Mesenchymal stem cell (in vitro differentiated cells and primary cell): ENCODE measurements at regions not wholly inside any gene's neighbourhood (a gene's known extent, or its start where the extent isn't known, plus 50 kb on each side); places are given as distances from the start of the nearest gene placed in this dataset.
"Not testable (repeated sequence)": the region's sequence is repeated elsewhere in the genome, so short reads cannot be mapped to it uniquely, and the experiment has no call there.

Experiments
- DNase-seq: peaks from one replicate; pipeline ENCODE4 v3.0.0-alpha.2; 2013
- H2AFZ ChIP-seq: one replicate; pipeline ENCODE4 v1.6.1; 2013; ENCODE audit warnings: low read depth, mild to moderate bottlenecking, control low read depth, inconsistent platforms, low read length, moderate library complexity
- H2AK5ac ChIP-seq: 2 replicates; pipeline ENCODE4 v1.6.1; 2013; ENCODE audit warnings: low read length, moderate library complexity, mild to moderate bottlenecking, inconsistent platforms; ENCODE audit not compliant: severe bottlenecking
- H2BK120ac ChIP-seq: one replicate; pipeline ENCODE4 v1.6.1; 2013; ENCODE audit warnings: low read depth, mild to moderate bottlenecking, inconsistent platforms, low read length, moderate library complexity
- H2BK12ac ChIP-seq, 2 experiments: one replicate each; pipeline ENCODE4 v1.6.1; 2013; ENCODE audit warnings: inconsistent platforms in 2 of 2, low read length in 2 of 2, mild to moderate bottlenecking in 2 of 2, moderate library complexity in 2 of 2, control low read depth in 1 of 2
- H2BK15ac ChIP-seq: one replicate; pipeline ENCODE4 v1.6.1; 2013; ENCODE audit warnings: mild to moderate bottlenecking, low read depth, inconsistent platforms; ENCODE audit not compliant: poor library complexity, severe bottlenecking
- H2BK5ac ChIP-seq: 2 replicates; pipeline ENCODE4 v1.6.1; 2013; ENCODE audit warnings: low read depth, mild to moderate bottlenecking, low read length, control low read depth, inconsistent platforms; ENCODE audit not compliant: poor library complexity, severe bottlenecking
- H3K14ac ChIP-seq, 2 experiments: one replicate each; pipeline ENCODE4 v1.6.1; 2013; ENCODE audit warnings: inconsistent platforms in 2 of 2, low read length in 2 of 2, control low read depth in 1 of 2, mild to moderate bottlenecking in 1 of 2, moderate library complexity in 1 of 2
- H3K18ac ChIP-seq, 2 experiments: one replicate each; pipeline ENCODE4 v1.6.1; 2013; ENCODE audit warnings: inconsistent platforms in 2 of 2, low read length in 2 of 2, control low read depth in 1 of 2, low read depth in 1 of 2, mild to moderate bottlenecking in 1 of 2
- H3K23ac ChIP-seq, 2 experiments: one replicate each; pipeline ENCODE4 v1.6.1; 2013; ENCODE audit warnings: inconsistent platforms in 2 of 2, low read length in 2 of 2, mild to moderate bottlenecking in 2 of 2, moderate library complexity in 2 of 2, control low read depth in 1 of 2
- H3K27ac ChIP-seq: 2 replicates; pipeline ENCODE4 v1.5.1; 2013; ENCODE audit warnings: mild to moderate bottlenecking, moderate library complexity, low read length, control low read depth, inconsistent platforms; ENCODE audit not compliant: poor library complexity, severe bottlenecking
- H3K27me3 ChIP-seq, 2 experiments: 2 replicates each; pipeline versions ENCODE4 v1.6.1 to v1.7.0; 2013; ENCODE audit warnings: low read length in 2 of 2, mild to moderate bottlenecking in 2 of 2, moderate library complexity in 2 of 2, control low read depth in 1 of 2, inconsistent platforms in 1 of 2; ENCODE audit not compliant: control insufficient read depth in 1 of 2, insufficient read depth in 1 of 2
- H3K36me3 ChIP-seq, 2 experiments: 2 replicates each; pipeline versions ENCODE4 v1.6.1 to v1.7.0; 2013; ENCODE audit warnings: low read length in 2 of 2, control low read depth in 1 of 2, inconsistent platforms in 1 of 2, low read depth in 1 of 2, mild to moderate bottlenecking in 1 of 2; ENCODE audit not compliant: insufficient read depth in 2 of 2, control insufficient read depth in 1 of 2
- H3K4ac ChIP-seq, 2 experiments: one replicate each; pipeline ENCODE4 v1.6.1; 2013; ENCODE audit warnings: inconsistent platforms in 2 of 2, low read length in 2 of 2, mild to moderate bottlenecking in 2 of 2, moderate library complexity in 2 of 2, control low read depth in 1 of 2, low read depth in 1 of 2
- H3K4me1 ChIP-seq: 2 replicates; pipeline ENCODE4 v1.6.1; 2013; ENCODE audit warnings: low read depth, low read length, control low read depth; ENCODE audit not compliant: control insufficient read depth, insufficient read depth
- H3K4me2 ChIP-seq: 2 replicates; pipeline ENCODE4 v1.6.1; 2013; ENCODE audit warnings: low read length, mild to moderate bottlenecking, inconsistent platforms; ENCODE audit not compliant: poor library complexity, severe bottlenecking
- H3K4me3 ChIP-seq, 2 experiments: 2 replicates each; pipeline versions ENCODE4 v1.5.1 to v1.7.0; 2013; ENCODE audit warnings: low read length in 2 of 2, mild to moderate bottlenecking in 2 of 2, control low read depth in 1 of 2, low read depth in 1 of 2; ENCODE audit not compliant: insufficient read depth in 1 of 2
- H3K79me1 ChIP-seq: replicated peaks from 2 replicates; pipeline ENCODE4 v1.6.1; 2013; ENCODE audit warnings: mild to moderate bottlenecking, control low read depth, low read length, inconsistent platforms; ENCODE audit not compliant: poor library complexity, severe bottlenecking
- H3K9ac ChIP-seq: 2 replicates; pipeline ENCODE4 v1.7.0; 2013; ENCODE audit warnings: mild to moderate bottlenecking, low read length, moderate library complexity
- H3K9me3 ChIP-seq: 2 replicates; pipeline ENCODE4 v1.7.0; 2013; ENCODE audit warnings: mild to moderate bottlenecking, low read length; ENCODE audit not compliant: control insufficient read depth
- H4K8ac ChIP-seq: one replicate; pipeline ENCODE4 v1.6.1; 2013; ENCODE audit warnings: inconsistent platforms, mild to moderate bottlenecking, low read length, moderate library complexity
- H4K91ac ChIP-seq: one replicate; pipeline ENCODE4 v1.6.1; 2013; ENCODE audit warnings: mild to moderate bottlenecking, low read length, inconsistent platforms
- WGBS: methylation state at CpG from one replicate; pipeline ENCODE4 v1.1.7; 2013; ENCODE audit warnings: mixed read lengths; 5-methylcytosine and 5-hydroxymethylcytosine counted together

- not testable (repeated sequence) for H3K4me2 ChIP-seq, DNase-seq, H3K27ac ChIP-seq, H3K4me3 ChIP-seq, H3K14ac ChIP-seq, H3K27me3 ChIP-seq, H3K4me1 ChIP-seq, H4K8ac ChIP-seq, H2AFZ ChIP-seq, H2BK15ac ChIP-seq, H2AK5ac ChIP-seq, H3K9ac ChIP-seq, H3K23ac ChIP-seq, H3K36me3 ChIP-seq, H3K79me1 ChIP-seq, H2BK5ac ChIP-seq, H3K4ac ChIP-seq, H2BK12ac ChIP-seq, H4K91ac ChIP-seq, H3K9me3 ChIP-seq, H2BK120ac ChIP-seq, H3K18ac ChIP-seq
- 77% methylated on average over 3 of the region's 3 CpGs for WGBS
Measured at GRCh38 chr20:29440721-29441120, 1816.7 kb upstream of the DEFB115 start.

DNA sequence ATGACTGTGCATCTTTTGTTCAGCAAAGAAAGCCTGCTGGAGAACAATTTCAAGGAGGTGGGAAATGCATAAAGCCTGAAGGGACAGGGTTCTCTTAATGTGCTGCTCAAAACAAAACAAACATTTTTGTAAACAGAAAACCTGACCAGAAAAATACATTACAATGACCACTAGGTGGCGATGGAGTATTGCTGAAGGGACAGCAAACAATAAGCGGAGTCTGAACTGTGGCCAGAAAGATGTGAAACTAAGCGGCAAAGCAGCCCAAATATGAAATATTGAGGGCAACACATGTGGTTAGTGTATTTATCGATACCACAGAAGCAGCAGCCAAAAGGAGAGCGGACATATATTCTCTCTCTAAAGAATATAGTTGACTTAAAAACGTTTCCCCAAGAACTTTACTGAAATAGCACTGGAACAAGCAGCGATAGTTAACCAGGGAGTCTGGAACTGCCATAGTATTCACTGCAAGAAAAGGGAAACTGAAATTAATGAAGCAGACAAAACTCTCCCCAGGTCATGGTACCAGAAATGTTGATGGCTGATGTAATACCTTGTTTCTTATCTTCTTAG is 1814.2 kb upstream of the DEFB115 start:
- WGBS: 58% methylated on average over 4 of the region's 7 CpGs
- not testable (repeated sequence) for H3K14ac ChIP-seq, H4K91ac ChIP-seq, H3K27ac ChIP-seq, H3K23ac ChIP-seq, H2BK5ac ChIP-seq, H3K4ac ChIP-seq, H3K4me1 ChIP-seq, H2BK15ac ChIP-seq, H3K9ac ChIP-seq, H2BK12ac ChIP-seq, H3K4me2 ChIP-seq, H3K18ac ChIP-seq, H2BK120ac ChIP-seq, H3K36me3 ChIP-seq, H3K27me3 ChIP-seq, H4K8ac ChIP-seq, H3K79me1 ChIP-seq, H2AK5ac ChIP-seq, H2AFZ ChIP-seq, H3K9me3 ChIP-seq
- H3K4me3 ChIP-seq: peak overlapping the region in 1 of 2 experiments; percentile 52
- DNase-seq: peak; percentile 31

- no peak overlapping the region for H2BK12ac ChIP-seq
- no peaks in the 10 kb centered on the region for H3K79me1 ChIP-seq
- WGBS: 68% methylated on average over 2 of the region's 3 CpGs
- no peak overlapping the region for H3K27ac ChIP-seq
- no peaks in the 10 kb centered on the region for H3K4me1 ChIP-seq
- no peaks in the 10 kb centered on the region for H3K36me3 ChIP-seq
- no peak overlapping the region for H2AFZ ChIP-seq
- no peak overlapping the region for H3K4me3 ChIP-seq
- no peak overlapping the region for H2BK5ac ChIP-seq
- no peaks in the 10 kb centered on the region for H3K9me3 ChIP-seq
- H3K18ac ChIP-seq: no peak overlapping the region
- H2AK5ac ChIP-seq: no peak overlapping the region
- no peaks in the 10 kb centered on the region for H3K27me3 ChIP-seq
- H4K8ac ChIP-seq: no peak overlapping the region
- no peak overlapping the region for H3K4me2 ChIP-seq
- no peak overlapping the region for H2BK120ac ChIP-seq
- no peak overlapping the region for H3K14ac ChIP-seq
- no peak overlapping the region for H3K9ac ChIP-seq
- no peak for DNase-seq
- H3K4ac ChIP-seq: no peak overlapping the region
- no peak overlapping the region for H3K23ac ChIP-seq
- H4K91ac ChIP-seq: no peak overlapping the region
- H2BK15ac ChIP-seq: no peak overlapping the region
Measured at GRCh38 chr20:29443819-29444218, 1813.6 kb upstream of the DEFB115 start.

DNA sequence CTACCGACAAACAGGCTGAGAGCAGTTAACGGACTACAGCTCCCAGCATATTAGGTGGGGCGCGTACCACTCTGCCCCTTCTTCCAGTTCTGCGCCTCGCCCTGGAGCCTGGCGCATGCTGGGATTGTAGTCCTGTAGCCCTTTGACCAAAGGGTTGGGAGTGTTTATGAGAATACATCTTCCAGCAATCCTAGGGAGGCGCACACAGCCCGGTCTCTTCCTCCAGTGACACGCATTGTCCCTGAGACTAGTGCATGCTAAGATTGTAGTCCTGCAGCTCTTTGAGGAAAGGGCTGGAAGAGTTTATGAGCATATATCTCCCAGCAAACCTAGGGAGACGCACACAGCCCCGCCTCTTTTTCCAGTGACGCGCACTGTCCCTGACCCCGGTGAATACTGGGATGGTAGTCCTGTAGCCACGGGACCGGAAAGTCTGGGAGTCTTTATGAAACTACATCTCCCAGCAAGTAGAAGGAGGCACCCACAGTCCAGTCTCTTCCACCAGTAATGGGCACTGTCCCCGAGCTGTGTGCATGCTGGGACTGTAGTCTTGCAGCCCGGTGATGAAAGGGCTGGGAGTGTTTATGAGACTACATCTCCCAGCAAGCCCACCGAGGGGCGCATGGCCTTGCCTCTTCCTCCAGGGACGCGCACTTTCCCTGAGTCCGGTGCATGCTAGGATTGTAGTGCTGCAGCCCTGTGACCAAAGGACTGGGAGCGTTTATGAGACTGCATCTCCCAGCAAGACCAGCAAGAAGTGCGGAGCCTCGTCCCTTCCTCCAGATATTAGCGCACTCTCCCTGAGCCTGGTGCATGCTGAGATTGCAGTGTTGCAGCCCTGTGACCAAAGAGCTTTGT is 1812.2 kb upstream of the DEFB115 start:
- H2BK15ac ChIP-seq, H2BK5ac ChIP-seq, H4K91ac ChIP-seq, H4K8ac ChIP-seq, H2BK12ac ChIP-seq, H3K14ac ChIP-seq, H3K18ac ChIP-seq, H3K23ac ChIP-seq, H3K9me3 ChIP-seq, H3K4me1 ChIP-seq, H3K27me3 ChIP-seq, H3K27ac ChIP-seq, H2AFZ ChIP-seq, H3K36me3 ChIP-seq, H2BK120ac ChIP-seq, H2AK5ac ChIP-seq, H3K4ac ChIP-seq, DNase-seq, H3K9ac ChIP-seq, H3K4me2 ChIP-seq, H3K79me1 ChIP-seq: not testable (repeated sequence)
- peak overlapping the region in 1 of 2 experiments; percentile 67 for H3K4me3 ChIP-seq
- 88% methylated on average over 25 of the region's 28 CpGs for WGBS
